NCI-H748 (cell line): ENCODE measurements at regions not wholly inside any gene's neighbourhood (a gene's known extent, or its start where the extent isn't known, plus 50 kb on each side); places are given as distances from the start of the nearest gene placed in this dataset.
"Not testable (repeated sequence)": the region's sequence is repeated elsewhere in the genome, so short reads cannot be mapped to it uniquely, and the experiment has no call there.

Experiments used
- DNase-seq: peaks from one replicate; lab custom pipeline; 2025; ENCODE audit not compliant: unreplicated experiment; lab: John Stamatoyannopoulos, UW

DNA sequence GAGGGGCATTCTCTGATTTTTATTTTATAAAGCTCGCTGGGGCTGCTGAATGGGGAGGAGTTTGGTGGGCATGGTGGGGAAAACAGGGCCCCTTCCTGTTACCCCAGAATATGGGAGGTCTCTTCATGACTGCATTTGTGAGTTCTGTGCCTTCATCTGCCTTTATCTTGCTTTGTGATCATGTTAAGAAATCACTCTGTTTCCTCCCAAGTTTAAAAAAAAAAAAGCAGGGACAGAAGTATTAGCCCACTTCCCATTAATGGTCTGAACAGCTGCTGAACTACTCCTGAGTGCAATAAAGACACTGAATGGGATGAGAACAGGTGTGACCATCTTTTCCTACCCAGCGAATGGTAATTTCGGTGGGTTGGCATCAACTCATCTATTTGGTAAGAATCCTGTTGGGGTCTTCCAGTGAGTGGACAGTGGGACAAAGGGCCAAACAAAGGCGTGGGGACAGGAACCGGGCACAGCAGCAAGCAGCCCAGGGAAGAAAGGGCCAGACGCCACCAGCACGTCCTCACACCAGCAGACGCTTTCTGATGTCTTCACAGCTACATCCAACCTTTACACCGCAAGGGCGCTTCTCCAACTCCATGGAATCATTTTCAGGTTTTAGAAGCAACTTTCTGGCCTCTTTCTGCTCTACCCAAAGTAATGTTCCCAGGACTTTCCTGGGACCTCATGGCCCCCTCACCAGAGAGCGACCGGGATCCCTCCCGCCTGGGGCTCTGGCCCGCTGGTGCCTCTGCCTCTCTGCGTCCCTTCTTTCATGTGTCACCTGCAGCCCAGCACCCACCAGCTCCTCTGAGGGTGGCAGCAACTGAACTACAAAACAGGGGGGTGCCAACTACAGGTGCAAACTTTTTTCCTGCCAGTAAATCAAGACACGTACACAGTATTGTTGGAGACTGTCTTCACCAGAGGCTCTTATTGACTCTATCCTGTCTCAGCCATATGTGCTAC is 160.2 kb downstream of the ADSS2 start:
- DNase-seq = no peak

DNA sequence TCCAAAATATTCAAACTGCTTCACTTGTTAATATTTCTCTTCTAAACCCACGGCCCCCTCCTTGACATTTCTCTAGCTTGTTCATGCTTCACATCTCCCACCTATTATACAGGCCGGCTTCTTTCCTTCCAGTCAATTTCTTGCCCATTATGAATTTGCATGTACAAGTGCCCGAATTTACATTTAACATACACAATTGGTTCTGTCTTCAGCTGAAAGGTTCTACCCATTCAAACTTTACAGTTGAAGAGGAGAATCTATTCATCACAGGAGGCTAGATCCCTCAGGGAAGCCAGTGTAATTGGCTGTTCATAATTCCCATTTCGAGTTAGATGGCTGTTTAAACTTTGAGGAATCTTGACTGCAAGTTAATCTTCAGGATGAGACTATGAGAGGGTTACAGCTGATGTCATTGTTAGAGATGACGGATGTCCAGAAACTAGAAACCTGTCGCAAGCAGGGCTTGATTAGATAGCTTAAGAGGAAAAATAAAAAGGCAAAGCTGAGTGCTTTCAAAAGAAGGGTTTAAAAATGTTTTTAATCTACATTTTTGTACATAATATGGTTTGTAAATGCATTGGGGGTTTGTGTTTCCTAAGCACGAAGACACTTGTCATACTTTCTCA is 157.0 kb downstream of the ADSS2 start:
- DNase-seq = no peak

DNA sequence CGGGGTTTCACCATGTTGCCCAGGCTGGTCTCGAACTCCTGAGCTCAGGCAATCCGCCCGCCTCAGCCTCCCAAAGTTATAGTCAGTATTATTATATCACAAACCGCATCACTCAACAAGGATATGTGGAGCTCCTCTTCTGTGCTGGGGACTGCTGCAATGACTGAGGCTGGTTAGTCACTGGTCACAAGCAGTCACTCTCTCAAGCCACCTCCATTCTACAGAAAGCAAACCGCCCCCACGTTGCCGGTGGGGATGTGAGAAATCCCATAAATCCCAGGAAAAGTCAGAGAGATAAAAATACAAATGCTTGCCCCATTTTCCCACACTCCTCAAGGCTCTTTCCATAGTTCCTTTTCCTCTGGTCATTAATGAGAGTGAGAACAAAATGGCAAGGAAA is 155.7 kb downstream of the ADSS2 start:
- no peak for DNase-seq

DNA sequence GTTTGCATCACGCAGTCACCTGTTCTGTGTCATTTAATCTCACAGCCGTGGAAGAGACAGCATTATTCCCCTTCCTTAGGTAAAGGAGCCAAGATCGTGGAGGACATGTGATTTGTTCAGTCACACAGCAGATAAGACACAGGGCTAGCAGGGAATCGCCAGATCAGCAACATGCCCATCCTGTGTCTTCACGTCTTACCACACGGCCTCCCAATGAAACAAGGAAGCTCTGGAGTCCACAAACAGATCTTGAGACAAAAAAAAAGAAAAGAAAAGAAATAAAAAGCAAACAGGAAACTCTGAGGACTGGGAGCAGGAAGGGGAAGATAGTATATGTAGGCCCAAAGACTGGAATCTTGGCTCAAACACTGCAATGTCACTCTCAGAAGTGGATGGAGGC is 155.3 kb downstream of the ADSS2 start:
- no peak for DNase-seq

DNA sequence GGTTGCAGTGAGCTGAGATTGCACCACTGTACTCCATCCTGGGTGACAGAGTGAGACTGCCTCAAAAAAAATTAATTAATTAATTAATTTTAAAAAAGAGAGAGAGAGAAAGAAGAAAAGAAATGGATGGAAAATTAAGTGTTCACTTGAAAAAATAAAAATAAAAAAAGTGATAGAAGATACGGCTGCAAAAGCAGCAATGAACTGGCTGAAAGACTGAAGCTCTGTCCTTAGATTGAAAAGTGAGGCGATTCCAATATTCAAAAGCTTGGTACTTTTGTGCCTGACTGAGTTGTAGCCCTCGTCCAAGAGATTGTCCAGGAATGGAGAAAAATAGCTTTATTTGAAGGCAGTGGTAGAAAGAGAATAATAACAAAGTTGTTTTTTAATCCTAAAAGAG is 154.6 kb downstream of the ADSS2 start:
- DNase-seq = no peak

DNA sequence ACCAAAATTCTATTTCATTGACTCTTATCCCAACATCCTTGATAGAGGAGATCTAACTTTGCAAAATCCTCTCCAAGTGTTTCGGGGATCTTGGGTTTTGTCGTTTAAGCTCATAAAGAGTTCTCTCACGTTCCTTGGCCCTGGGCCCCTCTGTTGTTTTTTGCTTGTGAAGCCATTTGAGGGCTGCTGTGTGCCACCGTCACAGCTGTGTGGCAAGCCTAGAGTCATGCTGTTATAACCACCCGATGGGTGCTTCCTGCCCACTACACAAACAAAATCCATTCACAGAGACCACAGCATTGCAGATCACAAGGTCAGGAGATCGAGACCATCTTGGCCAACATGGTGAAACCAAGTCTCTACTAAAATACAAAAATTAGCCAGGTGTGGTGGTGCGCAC is 154.1 kb downstream of the ADSS2 start:
- no peak for DNase-seq

DNA sequence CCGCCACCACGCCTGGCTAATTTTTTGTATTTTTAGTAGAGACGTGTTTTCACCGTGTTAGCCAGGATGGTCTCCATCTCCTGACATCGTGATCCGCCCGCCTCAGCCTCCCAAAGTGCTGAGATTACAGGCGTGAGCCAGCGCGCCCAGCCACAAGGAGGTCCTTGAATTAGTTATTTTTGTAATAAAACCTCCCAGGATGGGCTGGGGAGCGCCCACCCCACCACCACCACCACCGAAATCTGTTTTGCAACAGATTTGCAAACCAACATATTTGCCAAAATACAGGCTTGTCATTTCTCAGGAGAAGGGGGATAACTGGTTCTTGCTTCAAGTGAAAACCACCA is 151.7 kb downstream of the ADSS2 start:
- DNase-seq = not testable (repeated sequence)

DNA sequence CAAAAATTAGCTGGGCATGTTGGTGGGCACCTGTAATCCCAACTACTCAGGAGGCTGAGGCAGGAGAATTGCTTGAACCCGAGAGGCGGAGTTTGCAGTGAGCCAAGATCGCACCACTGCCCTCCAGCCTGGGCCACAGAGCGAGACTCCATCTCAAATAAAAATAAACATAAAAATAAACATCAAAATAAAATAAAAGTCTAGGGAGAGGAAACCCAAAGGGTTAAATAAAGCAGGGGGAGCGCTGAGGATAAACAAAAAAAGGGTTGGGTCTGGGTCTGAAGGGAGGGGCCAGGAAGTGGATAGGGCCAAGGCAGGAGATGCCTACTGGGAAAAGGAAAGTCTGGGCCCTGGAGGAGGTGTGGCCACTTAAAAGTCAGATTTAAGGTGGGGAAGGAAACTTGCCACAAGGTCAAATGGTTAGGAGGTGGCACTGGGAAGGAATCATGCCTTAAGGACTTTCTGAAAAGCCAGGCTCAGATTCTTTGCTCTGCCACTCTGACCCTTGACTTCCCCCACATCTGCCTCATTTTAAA is 150.0 kb downstream of the ADSS2 start:
- no peak for DNase-seq

DNA sequence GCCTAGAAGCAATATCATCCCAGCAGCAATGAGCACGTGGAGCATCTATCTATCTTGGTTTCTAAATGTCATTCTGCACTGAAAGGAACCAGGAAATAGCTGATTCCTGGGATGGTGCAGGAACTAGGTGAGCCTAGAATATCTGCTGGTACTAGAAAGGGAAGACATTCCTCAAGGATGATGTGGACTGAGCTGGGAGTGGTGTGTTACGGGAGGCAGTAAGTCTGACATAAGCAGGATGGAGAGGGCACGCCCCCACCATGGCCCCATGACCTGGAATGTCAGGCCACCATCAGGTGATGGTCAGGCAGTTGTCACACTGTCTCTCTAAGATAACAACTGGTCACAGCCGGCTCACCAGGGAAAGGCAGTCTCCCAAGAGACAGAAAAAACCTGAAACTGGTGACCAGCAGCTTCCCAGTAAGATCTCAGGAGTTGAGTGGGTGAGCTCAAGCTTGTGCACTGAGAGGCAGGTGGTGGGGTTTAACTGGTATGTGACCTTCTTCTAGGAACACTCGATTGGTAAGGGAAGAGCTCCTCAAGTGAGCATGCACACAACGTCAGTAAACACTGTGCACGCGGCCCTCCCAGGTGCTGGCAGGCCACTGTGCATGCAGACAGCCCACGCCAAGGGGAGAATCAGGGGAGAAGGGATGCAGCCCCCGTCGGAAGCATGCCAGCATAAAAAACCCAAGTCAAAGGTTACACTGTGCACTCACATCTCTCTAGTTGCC is 148.7 kb downstream of the ADSS2 start:
- peak; percentile 8 for DNase-seq

DNA sequence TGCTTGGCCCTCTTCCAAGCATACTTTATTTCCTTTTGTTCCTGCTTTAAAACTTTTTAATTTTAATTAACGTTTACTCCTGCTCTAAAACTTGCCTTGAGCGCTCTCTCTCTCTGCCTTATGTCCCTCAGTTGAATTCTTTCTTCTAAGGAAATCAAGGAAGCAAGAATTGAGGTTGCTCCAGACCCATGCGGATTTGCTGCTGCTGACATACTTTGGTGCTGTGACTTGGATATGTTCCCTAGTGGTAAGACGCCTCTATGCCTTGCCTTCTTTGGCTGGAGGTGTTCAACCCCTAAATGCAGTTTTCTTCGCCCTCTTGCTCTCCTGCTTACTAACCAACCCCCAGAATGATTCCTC is 148.1 kb downstream of the ADSS2 start:
- no peak for DNase-seq

DNA sequence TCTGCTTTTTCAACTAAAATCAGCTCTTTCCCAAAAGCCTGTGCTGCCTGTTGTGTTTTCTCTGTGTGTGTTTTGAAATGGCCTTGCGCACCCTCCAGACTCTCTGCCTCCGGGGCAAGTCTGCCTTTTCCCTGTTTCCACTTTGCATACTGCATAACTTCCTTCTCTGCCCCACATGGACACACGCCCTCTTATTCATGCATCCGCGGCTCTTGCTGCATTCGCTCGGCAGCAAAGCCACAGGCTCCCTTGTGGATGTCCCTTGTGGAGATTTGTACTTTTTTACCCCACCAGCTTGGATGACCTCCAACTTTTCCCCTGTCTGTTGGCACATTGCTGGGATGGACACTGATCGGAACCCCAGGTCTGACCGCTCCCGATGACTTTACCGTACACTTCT is 147.6 kb downstream of the ADSS2 start:
- no peak for DNase-seq

DNA sequence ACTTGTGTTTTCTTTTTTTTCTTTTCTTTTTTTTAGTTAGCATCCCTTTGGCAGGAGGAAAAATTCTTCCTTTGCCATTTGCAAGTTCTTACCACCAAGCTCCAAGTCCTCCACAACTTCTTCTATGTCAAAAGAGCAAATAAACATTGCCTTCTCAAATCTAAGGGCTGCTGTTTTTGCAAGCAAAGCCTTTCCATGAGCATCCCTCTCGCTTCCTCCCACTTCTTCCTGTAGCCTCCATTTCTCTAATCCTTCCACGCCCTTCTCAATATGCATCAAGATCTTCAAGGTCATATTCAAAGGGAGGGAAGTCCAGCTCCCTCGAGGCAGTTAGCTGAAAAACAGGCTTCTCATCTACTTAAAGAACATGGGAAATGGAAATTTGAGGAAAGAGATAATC is 147.1 kb downstream of the ADSS2 start:
- no peak for DNase-seq

DNA sequence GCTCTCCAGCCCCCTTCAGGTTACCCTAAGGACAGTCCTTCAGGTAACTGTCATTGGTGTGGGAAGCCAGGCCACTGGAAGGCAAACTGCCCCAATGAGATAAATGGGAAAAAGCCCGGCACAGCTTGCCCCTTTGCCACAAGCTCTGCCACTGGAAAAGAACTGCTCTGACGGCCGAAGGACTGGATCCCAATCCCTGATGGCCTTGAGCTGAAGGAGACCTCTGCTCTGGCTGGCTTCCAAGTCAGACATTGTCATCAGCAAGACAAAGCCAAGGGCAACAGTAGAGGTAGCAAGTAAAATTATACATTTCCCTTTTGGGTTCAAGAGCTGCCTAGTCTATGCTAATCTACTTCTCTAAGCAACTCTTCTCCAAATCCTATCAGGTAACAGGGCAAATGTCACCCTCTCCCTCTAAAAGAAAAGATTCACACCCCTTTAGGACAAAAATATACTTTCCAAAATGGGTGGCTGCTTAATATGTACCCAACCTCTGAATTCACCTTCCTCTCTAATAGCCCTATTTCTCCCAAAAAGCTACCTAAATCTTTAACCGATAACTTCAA is 145.8 kb downstream of the ADSS2 start:
- DNase-seq = no peak

DNA sequence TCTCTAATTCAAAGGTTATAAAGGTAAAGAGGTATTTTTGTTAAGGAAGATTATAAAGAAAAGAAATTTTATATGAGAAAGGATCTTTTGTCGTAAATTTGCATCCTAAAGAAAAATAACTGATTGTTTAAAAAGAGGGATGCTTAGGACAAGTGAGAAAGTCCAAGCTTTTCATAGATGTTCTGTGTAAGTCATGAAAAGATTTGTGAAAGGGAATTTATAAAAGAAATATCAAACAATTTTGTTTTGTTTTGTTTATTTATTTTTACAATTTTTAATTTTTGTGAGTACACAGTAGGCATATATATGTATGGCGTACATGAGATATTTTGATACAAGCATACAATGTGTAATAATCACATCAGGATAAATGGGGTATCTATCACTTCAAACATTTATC is 145.2 kb downstream of the ADSS2 start:
- no peak for DNase-seq

DNA sequence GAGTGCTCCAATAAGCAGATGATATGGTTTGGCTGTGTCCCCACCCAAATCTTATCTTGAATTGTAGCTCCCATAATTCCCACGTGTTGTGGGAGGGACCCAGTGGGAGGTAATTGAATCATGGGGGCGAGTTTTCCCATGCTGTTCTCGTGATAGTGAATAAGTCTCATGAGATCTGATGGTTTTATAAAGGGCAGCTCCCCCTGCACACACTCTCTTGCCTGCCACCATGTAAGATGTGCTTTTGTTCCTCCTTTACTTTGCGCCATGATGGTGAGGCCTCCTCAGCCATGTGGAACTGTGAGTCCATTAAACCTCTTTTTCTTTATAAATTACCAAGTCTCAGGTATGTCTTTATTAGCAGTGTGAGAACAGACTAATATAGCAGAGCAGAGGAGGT is 142.5 kb downstream of the ADSS2 start:
- not testable (repeated sequence) for DNase-seq

DNA sequence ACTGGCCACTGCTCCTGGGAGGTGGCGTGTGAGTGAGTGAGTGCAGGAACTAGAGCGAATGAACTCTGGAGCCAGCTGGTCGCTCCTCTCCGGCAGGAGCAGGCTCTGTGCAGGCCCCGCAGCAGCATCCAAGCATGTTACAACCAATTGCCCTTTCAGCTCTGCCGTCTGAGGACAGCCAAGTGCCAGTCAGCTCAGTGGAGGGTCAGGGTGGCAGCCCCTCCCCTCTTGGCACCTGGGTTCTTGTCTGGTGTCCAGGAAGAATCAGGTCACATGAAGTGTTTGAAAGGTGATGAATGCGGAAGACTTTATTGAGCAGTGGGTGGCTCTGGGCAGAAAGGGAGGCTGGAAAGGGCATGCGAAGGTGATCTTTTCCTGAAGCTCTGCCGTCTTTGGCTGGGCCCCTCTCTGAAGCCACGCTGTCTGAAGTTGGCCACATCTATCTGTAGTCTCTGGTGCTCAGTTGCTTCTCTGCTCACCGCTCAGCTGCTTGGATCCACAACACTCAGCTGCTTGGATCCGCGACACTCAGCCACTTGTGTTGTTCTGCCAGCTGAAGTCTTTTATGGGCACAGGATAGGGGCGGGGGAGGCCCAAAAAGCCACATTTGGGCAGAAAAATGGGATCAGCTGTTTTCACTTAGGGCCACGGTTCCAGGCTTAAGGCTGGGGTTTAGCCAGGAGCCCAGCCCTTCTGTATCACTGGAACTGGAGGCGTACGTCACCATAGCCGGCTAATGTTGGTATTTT is 139.8 kb downstream of the ADSS2 start:
- no peak for DNase-seq

DNA sequence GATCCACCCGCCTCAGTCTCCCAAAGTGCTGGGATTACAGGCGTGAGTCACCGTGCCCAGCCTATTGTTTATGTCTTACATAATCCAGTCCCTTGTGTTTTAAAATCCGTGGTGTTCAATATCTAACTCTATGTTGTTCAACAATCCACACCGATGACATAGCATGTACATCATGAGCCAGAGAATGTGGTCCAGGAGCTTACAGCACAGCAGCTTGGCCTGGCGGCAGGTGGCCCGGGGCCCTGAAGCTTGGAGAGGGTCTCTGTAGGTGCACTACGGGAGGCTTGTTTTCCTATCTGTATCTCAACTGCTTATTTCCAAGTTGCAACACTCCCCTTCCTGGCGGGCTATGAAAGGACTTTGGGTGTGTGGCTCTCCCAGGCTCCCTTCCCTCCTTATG is 138.4 kb downstream of the ADSS2 start:
- DNase-seq = no peak

DNA sequence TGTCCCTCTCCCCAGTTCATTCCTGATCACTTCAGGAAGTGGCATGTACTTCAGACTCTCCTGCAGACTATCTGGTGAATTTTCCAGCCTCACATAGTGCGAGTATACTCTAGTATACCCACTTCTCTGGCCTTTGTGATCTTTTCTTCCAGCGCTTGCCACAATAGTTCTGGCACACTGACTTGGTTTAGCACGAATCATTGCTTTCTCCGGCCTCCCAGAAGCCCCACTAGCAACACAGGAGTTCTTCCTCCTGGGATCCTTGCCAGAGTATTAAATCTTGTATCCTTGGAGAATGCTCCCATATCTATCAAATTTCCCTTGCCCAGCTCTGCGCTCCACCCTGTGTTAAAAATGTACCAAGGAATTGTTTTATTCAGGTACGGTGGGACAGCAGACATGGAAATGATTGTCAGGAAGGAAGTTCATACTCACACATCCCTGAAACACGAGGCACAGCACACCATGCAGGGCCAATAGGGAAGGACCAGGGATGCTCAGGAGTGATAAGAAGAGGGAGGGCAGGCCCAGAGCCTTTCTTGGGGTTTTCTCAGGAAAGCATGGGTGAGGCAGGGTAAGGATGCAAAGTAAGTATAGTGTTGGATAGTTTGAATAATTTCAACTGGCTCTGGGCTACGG is 136.7 kb downstream of the ADSS2 start:
- DNase-seq = no peak

DNA sequence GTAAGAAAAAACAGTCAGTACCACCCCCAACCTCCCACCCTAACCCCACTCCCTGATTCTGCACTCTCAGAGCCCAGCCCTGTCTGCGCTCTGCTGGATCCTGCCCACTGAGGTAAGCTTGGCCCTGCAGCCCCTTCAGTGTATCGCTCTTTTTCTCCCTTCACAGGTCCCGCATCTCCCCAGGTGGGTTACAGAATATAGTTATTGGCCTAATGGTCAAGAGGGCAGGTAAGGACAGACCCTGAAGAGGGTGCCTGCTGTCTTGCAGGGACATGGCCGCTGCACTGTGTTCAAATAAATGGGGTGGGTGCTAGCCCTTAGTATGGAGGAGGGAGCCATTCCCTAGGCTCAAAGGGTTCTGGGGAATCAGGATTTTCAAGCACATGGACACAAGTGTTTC is 135.7 kb downstream of the ADSS2 start:
- no peak for DNase-seq

DNA sequence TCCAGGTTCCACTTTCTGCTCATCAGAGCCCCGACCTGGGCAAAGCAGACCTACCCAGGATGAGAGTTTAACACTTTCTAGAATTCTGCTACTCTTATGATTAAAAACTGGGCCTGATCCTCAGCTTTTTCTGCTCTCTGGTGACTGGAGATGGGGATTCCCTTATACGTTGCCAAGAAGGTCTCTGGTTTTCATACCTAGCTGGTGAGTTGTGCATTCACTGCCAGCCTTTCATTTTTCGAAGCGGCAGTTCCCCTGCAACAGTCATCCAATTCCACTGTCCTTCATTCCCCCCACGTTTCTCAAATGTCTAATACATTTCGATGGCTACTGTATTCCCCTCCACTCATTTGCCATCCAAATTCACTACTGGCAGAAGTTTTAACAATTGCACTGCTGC is 135.3 kb downstream of the ADSS2 start:
- no peak for DNase-seq
